HG03280 (cell line): ENCODE measurements at regions not wholly inside any gene's neighbourhood (a gene's known extent, or its start where the extent isn't known, plus 50 kb on each side); places are given as distances from the start of the nearest gene placed in this dataset.

ENCODE experiments used
- ATAC-seq: cut with Tn5 transposase; IDR thresholded peaks from one replicate; pipeline ENCODE4 v1.9.1; 2021; ENCODE audit warnings: mild to moderate bottlenecking, moderate library complexity; ENCODE audit not compliant: unreplicated experiment

DNA sequence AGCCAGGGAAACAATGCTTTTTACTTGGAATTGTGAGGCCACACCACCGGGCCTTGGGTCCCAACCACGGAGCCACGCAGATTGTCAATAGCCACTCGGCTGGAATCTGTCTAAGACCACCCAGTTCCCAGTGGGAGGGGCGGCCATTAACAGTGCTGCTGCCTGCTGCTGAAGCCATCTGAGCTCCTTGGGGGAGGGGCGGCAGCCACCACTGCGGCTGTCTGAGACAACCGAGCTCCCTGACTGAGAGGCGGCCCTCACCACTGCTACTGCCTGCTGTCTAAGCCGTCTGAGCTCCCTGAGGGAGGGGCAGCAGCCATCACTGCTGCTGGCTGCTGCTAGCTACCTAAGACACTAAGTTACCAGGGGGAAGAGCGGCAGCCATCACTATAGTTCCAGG, 64.3 kb downstream of the DMRTA2 start:
- ATAC-seq, result no peak

DNA sequence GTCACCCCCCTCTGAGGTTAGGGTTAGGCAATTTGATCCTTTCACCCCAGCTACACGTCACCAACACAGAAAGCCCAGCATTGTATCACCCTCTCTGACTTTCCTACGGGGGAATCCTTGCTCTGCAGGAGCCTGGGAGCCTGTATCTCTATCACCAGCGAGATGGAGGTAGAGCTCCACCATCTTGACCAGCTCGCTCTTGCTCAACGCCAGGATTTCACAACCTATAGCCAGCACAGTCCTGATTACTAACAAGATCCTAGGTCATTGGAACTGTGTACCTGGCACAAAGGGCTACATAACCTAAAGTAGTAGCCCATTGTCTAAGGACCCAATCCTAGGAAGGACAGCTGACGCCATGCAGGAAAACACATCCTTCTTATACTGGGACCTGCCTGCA, 66.1 kb downstream of the DMRTA2 start:
- no peak for ATAC-seq

DNA sequence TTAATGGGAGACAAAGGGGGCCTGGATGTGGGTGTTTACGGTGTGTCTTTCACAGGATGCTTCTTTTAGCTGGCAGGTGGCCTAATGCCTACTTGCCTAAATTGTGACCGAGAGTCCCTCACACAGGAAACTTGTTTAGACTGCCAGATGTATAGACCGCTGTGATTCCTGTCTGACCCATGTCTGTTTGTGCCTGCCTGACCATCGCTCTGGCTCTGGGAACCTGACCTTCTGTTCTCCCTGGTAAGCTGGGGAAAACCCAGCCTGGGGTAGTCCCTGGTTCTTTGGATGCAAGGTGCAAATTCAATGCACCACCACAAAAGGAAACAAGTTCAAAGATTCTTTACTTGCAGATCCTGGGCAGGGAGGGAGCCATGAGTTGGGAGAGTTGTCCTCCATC, 68.4 kb downstream of the DMRTA2 start:
- ATAC-seq, result no peak

DNA sequence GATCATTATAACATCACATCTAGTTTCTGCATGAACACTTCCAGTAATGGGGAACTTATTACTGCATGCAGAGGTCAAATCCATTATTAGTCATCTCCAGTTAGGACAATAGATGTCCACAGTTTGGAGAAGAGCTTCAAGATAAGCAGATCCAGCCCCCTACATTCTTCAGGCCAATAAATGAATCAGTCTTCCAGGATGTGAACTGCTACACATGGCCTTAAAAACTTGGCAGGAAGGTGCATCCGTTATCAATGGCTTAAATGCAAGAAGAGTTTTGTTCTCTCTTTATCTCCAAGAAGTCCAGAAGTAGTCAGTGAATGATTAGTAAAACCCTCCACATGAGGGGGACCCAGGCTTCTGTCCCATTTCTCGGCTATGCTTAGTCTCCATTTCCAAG, 70.8 kb downstream of the DMRTA2 start:
- ATAC-seq, result no peak

DNA sequence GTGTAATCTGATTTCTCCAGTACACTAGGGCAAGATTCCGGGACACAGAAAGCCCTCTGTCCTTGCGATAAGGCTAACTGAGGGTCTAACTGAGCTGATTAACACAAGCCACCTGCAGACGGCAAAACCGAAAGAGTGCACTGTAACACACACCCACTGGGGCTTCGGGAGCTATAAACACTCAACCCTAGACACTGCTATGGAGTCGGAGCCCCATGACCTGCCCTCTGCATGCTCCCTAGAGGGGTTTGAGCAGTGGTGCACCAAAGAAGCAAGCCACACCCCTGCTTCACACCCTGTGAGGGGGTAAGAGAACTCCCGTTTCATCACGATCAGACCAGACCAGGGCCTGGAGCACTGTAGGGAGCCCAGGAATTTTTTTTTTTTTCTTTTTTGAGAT, 72.4 kb downstream of the DMRTA2 start:
- ATAC-seq, result no peak

DNA sequence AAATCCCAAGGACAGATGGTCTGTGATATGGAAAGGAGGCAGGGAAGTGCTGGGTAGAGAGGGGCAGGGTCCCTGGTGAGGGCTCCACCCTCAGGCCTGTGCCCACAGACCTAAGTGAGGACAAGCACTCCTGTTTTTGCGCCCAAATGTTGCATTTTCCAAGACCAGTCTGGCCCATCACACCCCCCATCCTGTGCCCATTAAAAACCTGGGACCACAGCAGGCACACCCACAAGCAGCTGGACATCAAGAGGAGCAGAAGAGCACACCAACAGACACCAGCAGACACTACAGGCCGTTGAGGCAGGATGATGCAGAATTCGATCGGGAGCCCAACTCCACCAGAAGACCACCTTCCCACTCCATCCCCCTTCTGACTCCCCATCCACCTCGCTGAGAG, 72.8 kb downstream of the DMRTA2 start:
- ATAC-seq, result no peak

DNA sequence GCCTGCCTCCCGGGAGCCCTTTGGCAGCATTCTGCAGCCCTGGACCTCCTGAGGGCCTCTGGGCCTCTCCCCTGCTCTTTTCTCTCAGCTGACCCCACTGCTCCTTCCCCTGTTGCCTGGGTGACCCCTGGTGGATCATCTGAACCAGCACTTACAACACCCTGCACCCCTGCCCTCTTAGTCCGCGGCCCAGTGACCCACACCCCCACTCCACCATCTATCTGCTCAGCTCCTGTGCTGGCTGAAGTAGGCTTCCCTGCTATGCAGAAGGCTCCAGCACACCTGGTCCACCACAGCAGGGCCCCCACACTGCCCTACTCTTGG, 74.0 kb downstream of the DMRTA2 start:
- ATAC-seq, result no peak

DNA sequence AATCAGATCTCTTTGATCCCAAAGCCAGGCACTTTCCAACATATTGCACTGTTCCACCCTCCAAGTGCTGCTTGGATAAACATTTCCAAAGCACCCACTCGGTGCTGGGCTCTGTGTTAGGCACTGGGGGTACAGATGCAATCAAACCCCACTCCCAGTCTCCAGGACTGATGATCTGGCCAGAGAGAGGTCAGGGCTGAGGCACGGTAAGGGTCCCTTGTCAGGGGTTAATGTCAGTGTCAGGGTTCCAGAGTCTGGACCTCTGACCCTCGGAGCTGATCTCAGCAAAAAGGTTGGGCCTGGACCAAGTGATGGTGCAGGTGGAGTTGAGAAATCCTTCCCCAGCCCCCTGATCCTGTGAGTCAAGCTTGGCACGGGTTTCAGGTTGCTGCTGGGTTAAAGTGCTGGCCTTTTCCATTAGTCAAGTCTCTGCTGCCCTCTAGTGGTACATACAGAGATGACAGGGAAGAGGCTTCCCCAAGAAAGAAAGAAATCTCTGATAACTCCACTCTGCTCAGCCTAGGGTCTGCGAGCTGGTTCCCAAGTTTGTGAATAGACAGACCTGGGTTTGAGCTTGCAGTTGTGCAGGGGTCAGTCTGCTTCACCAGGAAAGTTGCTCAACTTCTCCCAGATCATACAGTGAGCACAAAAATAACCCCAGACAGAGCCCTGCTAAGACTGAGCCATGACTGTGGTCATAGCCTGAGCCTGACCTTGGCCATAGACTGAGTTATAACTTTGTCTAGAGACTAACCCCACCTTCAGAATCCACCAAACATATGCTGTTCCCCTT, 74.6 kb downstream of the DMRTA2 start:
- ATAC-seq, result no peak

DNA sequence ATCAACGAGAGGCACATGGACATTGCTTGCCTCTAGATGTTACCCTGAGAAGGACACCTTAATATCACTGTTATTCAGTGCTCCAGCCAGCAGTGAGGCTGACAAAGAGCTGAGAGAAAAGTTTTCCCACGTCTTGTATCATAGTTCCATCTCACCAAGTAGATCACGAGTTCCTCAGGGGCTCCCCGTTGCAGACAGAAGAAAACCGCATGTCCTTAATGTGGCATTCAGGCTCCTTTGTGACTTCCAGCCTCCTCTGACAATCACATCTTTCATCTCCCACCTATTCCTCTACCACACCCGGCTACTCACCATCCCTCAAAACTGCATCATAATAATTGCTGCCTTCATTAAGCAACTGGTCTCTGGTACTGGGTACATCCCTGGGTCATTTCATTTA, 75.3 kb downstream of the DMRTA2 start:
- ATAC-seq, result no peak

DNA sequence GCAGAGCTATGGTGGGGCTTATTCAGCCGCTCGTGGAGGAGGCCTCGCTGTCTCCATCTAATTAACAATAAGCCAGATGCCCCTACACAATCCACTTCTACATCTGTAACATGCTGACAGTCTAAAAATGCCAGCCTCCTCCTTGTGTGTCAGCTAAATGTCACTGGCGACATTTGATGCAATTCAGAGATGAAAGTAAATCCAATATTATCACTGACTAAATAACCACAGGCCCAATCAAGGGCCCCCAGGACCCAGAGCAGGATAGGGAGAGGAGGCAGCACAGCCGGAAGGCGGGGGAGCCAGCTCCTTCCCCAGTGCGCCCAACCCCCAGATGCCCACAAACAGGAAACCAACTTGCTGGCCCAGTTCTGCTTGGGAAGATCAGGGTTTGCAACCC, 76.6 kb downstream of the DMRTA2 start:
- no peak for ATAC-seq

DNA sequence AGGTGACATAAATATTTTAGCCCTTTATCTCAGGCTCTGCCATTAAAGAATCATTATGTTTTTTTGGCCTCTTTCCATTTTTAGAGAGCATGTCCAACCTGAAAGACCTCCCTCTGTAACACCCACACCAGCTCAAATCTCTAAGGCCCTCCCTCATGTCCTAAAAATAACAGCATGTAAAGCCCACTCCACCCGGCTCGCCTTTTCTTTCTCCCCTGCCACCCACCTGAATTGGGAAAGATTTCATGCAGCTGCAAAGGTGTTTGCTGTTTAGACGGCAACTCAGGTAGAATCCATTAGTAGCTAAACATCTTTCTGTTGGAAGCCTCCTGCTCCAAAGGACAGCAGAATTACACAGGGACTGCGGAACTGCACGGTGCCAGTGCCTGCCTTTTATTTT, 79.9 kb downstream of the DMRTA2 start:
- no peak for ATAC-seq

DNA sequence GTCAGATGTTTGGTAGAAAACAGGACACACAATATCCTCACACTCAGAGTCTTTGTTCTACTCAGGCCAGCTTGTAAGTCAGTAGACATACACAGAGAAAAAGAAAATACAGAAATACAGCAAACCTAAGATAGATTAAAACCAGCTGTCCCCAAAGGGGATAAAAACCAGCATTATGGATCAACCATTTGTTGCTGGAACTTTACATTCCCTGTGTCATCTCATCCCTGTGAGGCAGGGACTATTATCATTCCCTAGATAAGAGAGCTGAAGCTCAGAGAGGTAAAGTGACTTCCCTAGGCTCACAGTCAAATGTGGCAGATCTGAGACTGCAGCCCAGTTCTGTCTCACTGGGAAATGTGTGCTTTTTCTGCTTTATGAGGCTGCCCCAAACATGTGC, 80.7 kb downstream of the DMRTA2 start:
- no peak for ATAC-seq

DNA sequence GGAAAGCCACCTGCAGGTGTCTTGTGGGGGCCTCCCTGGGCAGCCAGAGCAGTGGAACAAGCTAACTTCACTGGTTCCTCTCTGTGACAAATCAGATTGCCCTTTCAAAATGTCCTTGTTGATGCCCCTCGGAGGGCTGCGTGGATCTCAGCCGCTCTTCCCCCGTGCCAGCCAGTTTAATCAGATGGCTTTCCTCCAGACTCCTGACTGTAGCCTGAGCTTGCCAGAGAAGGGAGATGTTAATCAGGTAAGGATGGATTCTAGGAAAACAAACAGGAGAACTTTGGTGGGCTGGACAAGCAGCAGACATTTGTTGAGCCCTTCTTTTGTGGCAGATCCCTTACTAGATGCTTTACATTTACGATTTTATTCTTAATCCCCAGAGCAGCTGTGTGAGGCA, 88.2 kb downstream of the DMRTA2 start:
- ATAC-seq, result no peak

DNA sequence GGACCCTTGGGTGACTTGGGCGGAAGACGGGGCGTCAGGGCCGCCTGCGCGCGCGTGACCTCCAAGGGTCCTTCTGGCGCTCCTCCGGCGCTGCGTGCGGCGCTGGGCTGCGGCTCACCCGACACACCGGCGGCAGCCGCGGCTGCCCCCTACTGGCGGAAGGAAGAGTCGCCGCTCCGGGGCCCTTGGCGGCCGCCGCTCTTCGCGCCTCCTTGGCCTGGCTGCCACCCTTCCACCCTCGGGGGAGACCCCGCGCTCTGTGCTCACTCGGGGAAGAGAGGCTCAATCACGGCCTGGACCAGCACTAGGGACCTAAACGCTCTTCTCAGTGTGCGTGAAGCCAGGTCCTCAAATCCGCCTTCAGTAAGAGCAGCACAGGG, 89.7 kb downstream of the DMRTA2 start:
- ATAC-seq, result peak; percentile 91

DNA sequence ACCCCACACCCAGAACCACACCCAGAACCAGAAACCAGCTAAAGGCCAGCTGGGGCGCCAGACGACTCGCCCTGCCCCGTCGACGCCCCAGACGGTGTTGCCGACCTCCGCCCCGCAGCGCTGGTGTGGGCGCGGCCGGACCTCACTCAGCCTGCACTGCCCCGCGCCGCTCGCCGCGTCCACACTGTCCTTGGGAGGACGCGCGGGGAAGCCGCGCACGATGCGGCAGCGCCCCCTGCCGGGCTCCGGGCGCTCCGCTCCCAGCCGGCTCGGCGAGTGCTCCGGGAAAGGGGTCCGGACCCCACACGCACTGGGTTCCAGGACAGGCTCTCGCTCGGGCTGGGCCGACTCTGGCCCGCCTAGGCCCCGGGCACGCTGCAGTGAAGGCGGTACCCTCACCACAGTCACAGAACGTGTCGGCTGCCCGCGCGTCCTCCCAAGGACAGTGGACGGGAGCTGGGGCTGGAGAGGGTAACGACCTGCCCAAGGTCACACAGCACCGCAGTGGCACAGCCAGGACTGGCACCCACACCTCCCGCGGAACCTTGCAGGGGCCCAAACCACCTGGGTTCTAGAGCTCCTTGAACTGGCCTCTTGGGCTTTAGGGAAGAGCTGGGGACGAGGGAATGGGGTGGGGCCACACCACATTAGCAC, 90.2 kb downstream of the DMRTA2 start:
- ATAC-seq, result peak; percentile 79

DNA sequence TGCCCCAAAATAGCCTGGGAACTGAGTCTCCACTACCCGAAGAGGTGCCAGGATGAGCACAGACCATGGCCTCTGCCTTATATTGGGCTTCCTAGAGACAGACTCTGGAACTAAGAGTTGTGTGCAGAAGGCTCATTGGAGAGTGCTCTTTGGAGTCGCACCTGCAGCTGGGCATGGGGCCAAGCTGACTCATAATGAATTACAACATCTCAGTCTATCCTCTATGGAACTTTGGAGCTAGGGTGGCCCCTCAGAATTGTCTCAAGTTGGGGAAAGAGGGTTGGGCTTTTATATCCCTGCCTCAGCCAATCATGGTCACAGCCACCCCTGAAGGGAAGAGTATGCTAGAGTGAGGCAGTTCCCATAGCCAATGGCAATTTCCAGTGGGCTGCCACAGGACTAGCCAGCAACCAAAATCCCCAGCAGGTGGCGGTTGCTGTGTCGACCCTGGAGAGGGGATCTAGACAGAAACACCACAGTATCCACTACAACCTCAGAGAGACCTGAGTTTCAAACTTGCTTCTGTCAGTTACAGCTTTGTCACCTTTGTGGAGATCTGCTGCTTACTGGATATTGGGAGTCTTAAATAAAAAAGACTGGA, 93.8 kb downstream of the DMRTA2 start:
- no peak for ATAC-seq

DNA sequence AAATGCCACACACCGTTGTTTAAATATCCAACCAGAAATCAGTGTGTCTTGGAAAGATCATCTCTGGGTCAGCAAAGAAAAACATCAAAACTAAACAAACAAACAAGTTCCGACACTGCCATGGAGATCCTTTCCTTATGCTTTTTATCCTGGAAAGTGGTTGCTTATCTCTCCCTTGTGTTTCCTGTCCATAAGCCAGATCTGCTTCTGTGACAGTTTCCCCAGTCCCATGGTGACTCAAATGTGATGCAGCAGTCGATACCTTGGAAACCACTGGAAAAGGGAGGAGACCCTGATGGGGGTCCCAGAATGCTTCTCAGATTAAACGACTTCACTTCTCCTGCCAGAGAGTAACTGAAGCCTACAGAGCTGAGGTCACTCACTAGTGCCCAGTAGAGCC, 94.7 kb downstream of the DMRTA2 start:
- ATAC-seq, result no peak

DNA sequence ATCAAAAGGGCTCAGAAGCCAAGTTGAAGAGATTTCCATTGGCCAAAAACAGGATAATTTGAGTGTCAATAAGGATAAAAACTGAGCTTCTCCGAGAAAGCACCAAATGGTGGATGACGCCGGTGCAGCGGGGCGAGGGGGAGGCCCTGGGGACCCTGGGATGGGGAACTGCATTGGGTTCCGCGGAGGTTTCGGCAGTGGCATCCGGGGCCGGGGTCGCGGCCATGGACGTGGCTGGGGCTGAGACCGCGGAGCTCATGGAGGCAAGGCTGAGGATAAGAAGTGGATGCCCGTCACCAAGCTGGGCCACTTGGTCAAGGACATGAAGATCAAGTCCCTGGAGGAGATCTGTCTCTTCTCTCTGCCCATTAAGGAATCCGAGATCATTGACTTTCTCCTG, 97.2 kb downstream of the DMRTA2 start:
- no peak for ATAC-seq

DNA sequence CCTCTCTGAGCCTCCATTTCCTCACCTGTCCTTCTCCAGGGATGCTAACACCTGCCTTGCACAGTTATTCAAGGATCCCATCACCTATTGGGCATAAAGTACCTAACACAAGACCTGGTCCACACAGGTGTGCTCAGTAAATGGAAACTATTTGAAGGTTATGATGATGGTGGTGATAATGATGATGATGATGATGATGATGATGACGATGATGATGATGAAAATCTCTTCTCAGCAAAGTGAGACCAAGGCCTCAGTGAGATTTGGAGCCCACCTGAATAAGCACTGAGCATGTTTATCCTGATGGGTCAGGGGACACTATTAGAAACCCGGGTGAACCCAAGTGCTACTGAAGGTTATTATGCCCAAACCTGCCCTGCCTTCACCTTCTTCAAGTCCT, 100.7 kb downstream of the DMRTA2 start:
- ATAC-seq, result no peak

DNA sequence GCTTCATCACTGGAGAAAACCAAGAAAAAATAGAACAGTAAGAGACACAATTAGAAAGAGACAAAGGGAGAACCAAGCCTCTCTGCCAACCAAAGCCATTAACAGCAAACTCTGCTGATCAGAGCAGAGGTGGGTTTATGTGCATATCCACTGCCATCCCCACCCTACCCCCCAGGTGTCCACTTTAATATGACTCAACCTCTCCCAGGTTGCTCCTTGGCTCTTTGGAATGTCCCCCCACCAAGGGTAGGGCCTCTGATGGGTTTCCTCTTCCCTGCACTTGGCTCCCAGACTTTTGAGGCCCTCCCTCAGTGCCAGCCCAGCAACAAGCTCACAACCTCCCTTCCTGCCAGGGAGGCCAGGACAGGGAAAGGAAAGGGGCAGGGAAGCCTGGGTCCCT, 104.8 kb downstream of the DMRTA2 start:
- no peak for ATAC-seq

DNA sequence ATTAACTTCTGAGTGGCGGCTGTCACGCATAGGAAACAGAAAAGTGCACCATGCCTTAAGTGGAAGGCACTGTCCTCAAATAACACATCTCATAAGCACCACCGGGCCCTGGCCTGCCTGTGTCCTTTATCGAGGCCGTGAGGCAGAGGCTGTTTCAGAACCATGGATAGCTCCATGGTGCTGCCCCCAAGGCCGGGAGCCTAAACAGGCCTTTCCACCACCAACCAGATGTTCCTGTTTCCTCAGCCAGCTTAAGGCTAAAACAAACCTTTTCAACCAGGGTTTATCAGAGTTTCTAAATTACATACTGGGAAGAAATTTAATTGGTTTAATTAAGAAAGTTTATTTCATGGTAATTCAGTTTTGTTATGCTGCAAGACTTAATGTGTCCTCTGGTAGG, 114.4 kb downstream of the DMRTA2 start:
- no peak for ATAC-seq

DNA sequence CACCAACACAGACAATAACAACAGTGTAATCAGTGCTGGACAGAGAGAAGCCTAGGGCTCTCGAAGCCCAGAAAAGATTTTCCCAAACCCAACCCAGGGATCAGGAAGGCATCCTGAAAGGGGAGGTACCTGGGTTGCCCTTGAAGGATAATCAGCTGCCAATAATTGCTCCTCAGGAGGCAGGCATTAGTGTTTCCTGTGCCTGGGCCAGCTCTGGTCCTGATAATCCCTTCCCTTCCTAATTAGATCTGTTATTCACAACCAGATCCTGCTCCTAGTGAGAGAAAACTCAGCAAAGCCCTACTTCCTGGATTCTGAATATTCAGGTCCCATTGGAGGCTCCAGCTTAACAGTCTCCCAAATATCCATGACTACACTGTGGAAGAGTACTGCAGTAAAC, 117.4 kb downstream of the DMRTA2 start:
- no peak for ATAC-seq

DNA sequence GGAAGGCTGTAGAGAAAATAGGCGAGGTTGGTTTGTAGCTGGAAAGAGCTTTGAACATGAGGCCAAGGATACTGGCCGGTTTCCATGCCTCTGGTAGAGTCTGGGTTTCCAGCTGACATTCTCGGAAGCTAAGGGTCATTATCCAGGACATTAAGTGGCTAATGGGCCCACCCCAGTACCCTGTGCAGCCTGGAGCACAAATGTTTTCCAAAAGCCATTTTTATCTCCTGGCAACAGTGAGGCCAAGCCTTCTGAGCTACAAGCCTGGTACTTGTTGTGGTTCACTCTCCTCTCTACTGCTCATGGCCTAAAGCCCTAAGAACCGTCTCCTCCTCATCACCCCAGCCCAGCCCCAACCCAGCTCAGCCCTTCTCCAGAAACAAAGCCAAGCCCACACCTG, 122.9 kb downstream of the DMRTA2 start:
- no peak for ATAC-seq
